ENCODE measurements at regions not wholly inside any gene's neighbourhood (a gene's known extent, or its start where the extent isn't known, plus 50 kb on each side); places are given as distances from the start of the nearest gene placed in this dataset.

GRCh38 chr13:73635166-73635787 is 498.9 kb downstream of the KLF12 start:
- TF ChIP-seq CTCF (IDR thresholded peaks at IDR 0.05), result no peak
- no peak for TF ChIP-seq POLR2A (IDR thresholded peaks at IDR 0.05)
- TF ChIP-seq EP300 (IDR thresholded peaks at IDR 0.05), result no peak
